IMR-90 (cell line): ENCODE measurements at regions not wholly inside any gene's neighbourhood (a gene's known extent, or its start where the extent isn't known, plus 50 kb on each side); places are given as distances from the start of the nearest gene placed in this dataset.

Experiments used
- ATAC-seq: fragments of 200-7000 bp; cut with Tn5 transposase; 2 replicates; pipeline ENCODE4 v1.9.1; 2020; ENCODE audit warnings: low read depth, mild to moderate bottlenecking, moderate library complexity
- BruUV-seq: library from RNA; stranded (reverse); fragments of 400-500 nt; replicated peaks from 2 replicates; lab custom pipeline; 2021; lab: Mats Ljungman, UMichigan
- CTCF ChIA-PET: fragments of 300-600 bp; formaldehyde crosslinking; extraction: SDS; loops from one replicate; lab custom pipeline; 2021; ENCODE audit warnings: antibody characterized with exemption; lab: Yijun Ruan, JAX
- POLR2A ChIA-PET: fragments of 300-600 bp; sonication (Branson Sonifier 250); formaldehyde crosslinking; loops from one replicate; lab custom pipeline; 2022; ENCODE audit warnings: antibody characterized with exemption; ENCODE audit not compliant: unreplicated experiment; lab: Charles Lee
- DNase-seq: peaks from one replicate; pipeline ENCODE4 v3.0.0; 2013
- H2AFZ ChIP-seq: replicated peaks from 2 replicates; pipeline ENCODE3; 2013; ENCODE audit warnings: low read length, mild to moderate bottlenecking; ENCODE audit not compliant: poor library complexity
- H2AK5ac ChIP-seq: 2 replicates; pipeline ENCODE4 v1.6.1; 2013; ENCODE audit warnings: low read depth, low read length, inconsistent platforms
- H2AK9ac ChIP-seq: replicated peaks from 2 replicates; pipeline ENCODE3; 2013; ENCODE audit warnings: mild to moderate bottlenecking, low read depth, low read length, moderate library complexity; ENCODE audit not compliant: poor library complexity
- H2BK120ac ChIP-seq: 2 replicates; pipeline ENCODE4 v1.6.1; 2013; ENCODE audit warnings: low read depth, low read length, inconsistent platforms
- H2BK15ac ChIP-seq: 3 replicates; pipeline ENCODE4 v1.6.1; 2013; ENCODE audit warnings: low read depth, low read length, inconsistent platforms
- H2BK20ac ChIP-seq: 2 replicates; pipeline ENCODE4 v1.6.1; 2013; ENCODE audit warnings: low read depth, mild to moderate bottlenecking, inconsistent platforms, low read length, moderate library complexity
- H2BK5ac ChIP-seq: 2 replicates; pipeline ENCODE4 v1.6.1; 2013; ENCODE audit warnings: mild to moderate bottlenecking, low read depth, low read length, inconsistent platforms; ENCODE audit not compliant: poor library complexity, severe bottlenecking
- H3K14ac ChIP-seq: replicated peaks from 2 replicates; pipeline ENCODE4 v1.6.1; 2013; ENCODE audit warnings: low read depth, low read length, inconsistent platforms
- H3K18ac ChIP-seq: 2 replicates; pipeline ENCODE4 v1.6.1; 2013; ENCODE audit warnings: low read depth, low read length, control low read depth
- H3K23ac ChIP-seq: 2 replicates; pipeline ENCODE4 v1.6.1; 2013; ENCODE audit warnings: low read depth, low read length, inconsistent platforms
- H3K27ac ChIP-seq: 2 replicates; pipeline ENCODE4 v1.5.1; 2013; ENCODE audit warnings: mild to moderate bottlenecking, control low read depth, low read length; ENCODE audit not compliant: insufficient read depth
- H3K27me3 ChIP-seq: 2 replicates; pipeline ENCODE4 v1.6.1; 2013; ENCODE audit warnings: low read length; ENCODE audit not compliant: control insufficient read depth, insufficient read depth
- H3K36me3 ChIP-seq: 2 replicates; pipeline ENCODE4 v1.6.1; 2013; ENCODE audit warnings: low read length, mixed read lengths; ENCODE audit not compliant: control insufficient read depth, insufficient read depth
- H3K4ac ChIP-seq: 2 replicates; pipeline ENCODE4 v1.6.1; 2013; ENCODE audit warnings: low read depth, low read length, inconsistent platforms
- H3K4me1 ChIP-seq: 2 replicates; pipeline ENCODE4 v1.6.1; 2013; ENCODE audit warnings: low read length, mixed read lengths; ENCODE audit not compliant: control insufficient read depth, insufficient read depth
- H3K4me2 ChIP-seq: 2 replicates; pipeline ENCODE4 v1.6.1; 2013; ENCODE audit warnings: low read depth, mild to moderate bottlenecking, control low read depth, low read length, moderate library complexity
- H3K4me3 ChIP-seq: 2 replicates; pipeline ENCODE4 v1.5.1; 2013; ENCODE audit warnings: low read depth, mild to moderate bottlenecking, control low read depth, low read length, moderate library complexity; ENCODE audit not compliant: insufficient read depth
- H3K56ac ChIP-seq: 2 replicates; pipeline ENCODE4 v1.6.1; 2013; ENCODE audit warnings: low read length, inconsistent platforms; ENCODE audit not compliant: insufficient read depth; ENCODE audit errors: extremely low read depth
- H3K79me1 ChIP-seq, 2 experiments: 2 replicates each; pipeline ENCODE4 v1.6.1; 2013; ENCODE audit warnings: low read length in 2 of 2, inconsistent platforms in 1 of 2, low read depth in 1 of 2
- H3K9ac ChIP-seq: 2 replicates; pipeline ENCODE4 v1.6.1; 2013; ENCODE audit warnings: low read depth, low read length, control low read depth
- H3K9me1 ChIP-seq: 2 replicates; pipeline ENCODE4 v1.6.1; 2013; ENCODE audit warnings: low read length, inconsistent platforms; ENCODE audit not compliant: insufficient read depth
- H3K9me3 ChIP-seq: 2 replicates; pipeline ENCODE4 v1.6.1; 2013; ENCODE audit warnings: low read length; ENCODE audit not compliant: control insufficient read depth, insufficient read depth
- H4K20me1 ChIP-seq: 2 replicates; pipeline ENCODE4 v1.6.1; 2013; ENCODE audit warnings: low read length, inconsistent platforms; ENCODE audit not compliant: insufficient read depth
- H4K5ac ChIP-seq: 2 replicates; pipeline ENCODE4 v1.6.1; 2013; ENCODE audit warnings: mild to moderate bottlenecking, low read depth, low read length, control low read depth
- H4K8ac ChIP-seq, 2 experiments: 2 replicates each; pipeline ENCODE4 v1.6.1; 2013; ENCODE audit warnings: low read depth in 2 of 2, low read length in 2 of 2, control low read depth in 1 of 2, inconsistent platforms in 1 of 2
- H4K91ac ChIP-seq: 2 replicates; pipeline ENCODE4 v1.6.1; 2013; ENCODE audit warnings: low read depth, low read length, inconsistent platforms; ENCODE audit not compliant: insufficient read depth
- BHLHE40 ChIP-seq: fragments of 150-350 bp; IDR thresholded peaks from 2 replicates; pipeline ENCODE4 v1.6.1; 2016; ENCODE audit warnings: mild to moderate bottlenecking, low read depth, low read length
- CEBPB ChIP-seq: IDR thresholded peaks from 2 replicates; pipeline ENCODE4 v1.6.1; 2012; ENCODE audit warnings: low read depth, low read length, improper control_type of control experiment
- CHD1 ChIP-seq: IDR thresholded peaks from 2 replicates; pipeline ENCODE4 v1.6.1; 2012; ENCODE audit warnings: low read depth, low read length, improper control_type of control experiment
- CTCF ChIP-seq: conservative IDR thresholded peaks from 2 replicates; pipeline ENCODE4 v1.5.1; 2012; ENCODE audit warnings: mild to moderate bottlenecking, low read depth, low read length, improper control_type of control experiment
- ELK1 ChIP-seq: fragments of 150-350 bp; IDR thresholded peaks from 2 replicates; pipeline ENCODE4 v1.6.1; 2016; ENCODE audit warnings: low read depth, mild to moderate bottlenecking, low read length, moderate library complexity, borderline replicate concordance
- FOS ChIP-seq: fragments of 150-350 bp; IDR thresholded peaks from 2 replicates; pipeline ENCODE4 v1.6.1; 2016; ENCODE audit warnings: low read depth, low read length
- MAFK ChIP-seq: IDR thresholded peaks from 2 replicates; pipeline ENCODE4 v1.6.1; 2012; ENCODE audit warnings: low read depth, low read length, improper control_type of control experiment
- MAZ ChIP-seq: IDR thresholded peaks from 2 replicates; pipeline ENCODE4 v1.6.1; 2012; ENCODE audit warnings: low read depth, mild to moderate bottlenecking, low read length, improper control_type of control experiment, moderate library complexity, borderline replicate concordance
- MXI1 ChIP-seq: IDR thresholded peaks from 2 replicates; pipeline ENCODE4 v1.6.1; 2012; ENCODE audit warnings: low read depth, mild to moderate bottlenecking, low read length, moderate library complexity, borderline replicate concordance
- NFE2L2 ChIP-seq: fragments of 150-350 bp; IDR thresholded peaks from 2 replicates; pipeline ENCODE4 v1.6.1; 2016; ENCODE audit warnings: low read depth, mild to moderate bottlenecking, low read length
- POLR2A ChIP-seq: IDR thresholded peaks from 2 replicates; pipeline ENCODE4 v1.6.1; 2012; ENCODE audit warnings: mild to moderate bottlenecking, low read depth, low read length
- RAD21 ChIP-seq: IDR thresholded peaks from 2 replicates; pipeline ENCODE4 v1.6.1; 2012; ENCODE audit warnings: low read length, improper control_type of control experiment
- RCOR1 ChIP-seq: IDR thresholded peaks from 2 replicates; pipeline ENCODE4 v1.6.1; 2012; ENCODE audit warnings: mild to moderate bottlenecking, low read length, improper control_type of control experiment; ENCODE audit not compliant: insufficient replicate concordance
- RFX5 ChIP-seq: IDR thresholded peaks from 2 replicates; pipeline ENCODE4 v1.8.0; 2012; ENCODE audit warnings: low read depth, mild to moderate bottlenecking, low read length, moderate library complexity
- SMC3 ChIP-seq: fragments of 150-350 bp; IDR thresholded peaks from 2 replicates; pipeline ENCODE4 v1.6.1; 2016; ENCODE audit warnings: low read depth, mild to moderate bottlenecking, antibody characterized with exemption, low read length, moderate library complexity
- USF2 ChIP-seq: fragments of 150-350 bp; IDR thresholded peaks from 2 replicates; pipeline ENCODE4 v1.6.1; 2017; ENCODE audit warnings: mild to moderate bottlenecking, antibody characterized with exemption, low read length, low read depth
- WGBS, 2 experiments: methylation state at CpG; one replicate each; pipeline versions ENCODE4 v1.1.5 to v1.1.7; 2013; ENCODE audit warnings: missing lambda C conversion rate in 2 of 2; ENCODE audit not compliant: insufficient read length in 1 of 2; ENCODE audit errors: extremely low coverage in 2 of 2; 5-methylcytosine and 5-hydroxymethylcytosine counted together
- dilution Hi-C: fragments of 300-500 bp; cut with HindIII; formaldehyde crosslinking; loops from one replicate; pipeline ENCODE4 v1.14.3; 2018; ENCODE audit warnings: low sequenced_read_pairs; ENCODE audit not compliant: unreplicated experiment
- in situ Hi-C: fragments of 300-500 bp; cut with MboI; formaldehyde crosslinking; loops from 3 replicates; pipeline ENCODE4 v1.14.3; 2019; ENCODE audit warnings: low sequenced_read_pairs, inconsistent platforms, mixed read lengths
- intact Hi-C: fragments of 100-400 bp; cut with micrococcal nuclease; formaldehyde crosslinking; loops from 2 replicates; pipeline ENCODE4 v1.10.0; 2022

DNA sequence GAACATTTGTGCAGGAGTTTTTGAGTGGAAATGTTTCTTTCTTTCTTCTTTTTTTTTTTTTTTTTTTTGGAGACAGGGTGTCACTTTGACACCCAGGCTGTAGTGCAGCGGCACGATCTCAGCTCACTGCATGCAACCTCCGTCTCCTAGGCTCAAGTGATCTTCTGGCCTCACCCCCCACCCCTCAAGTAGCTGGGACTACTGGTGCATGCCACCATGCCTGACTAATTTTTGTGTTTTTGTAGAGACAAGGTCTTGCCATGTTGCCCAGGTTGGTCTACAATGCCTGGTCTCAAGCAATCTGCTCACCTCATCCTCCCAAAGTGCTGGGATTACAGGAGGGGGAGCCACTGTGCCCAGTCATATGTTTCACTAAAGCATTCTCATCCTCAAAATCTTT, 69.2 kb upstream of the BCAT1 start:
- Histone ChIP-seq H4K8ac (no peak overlapping the region), H2AFZ (no peak overlapping the region), H4K20me1 (no peaks in the 10 kb centered on the region), H4K91ac (no peak overlapping the region), H3K79me1 (no peaks in the 10 kb centered on the region), H3K23ac (no peak overlapping the region), H3K9ac (no peak overlapping the region), H2BK15ac (no peak overlapping the region), H3K9me3 (peaks cover 5% of the 10 kb centered on the region), H2AK5ac (no peak overlapping the region), H3K18ac (no peak overlapping the region), H3K4me1 (no peaks in the 10 kb centered on the region), H3K36me3 (no peaks in the 10 kb centered on the region), H2BK5ac (no peak overlapping the region), H2BK120ac (no peak overlapping the region), H3K56ac (no peak overlapping the region), H3K27ac (no peak overlapping the region), H4K5ac (no peak overlapping the region), H2AK9ac (no peak overlapping the region), H3K4me3 (no peak overlapping the region), H3K4me2 (no peak overlapping the region), H3K27me3 (no peaks in the 10 kb centered on the region), H2BK20ac (no peak overlapping the region), H3K9me1 (peaks cover 3% of the 10 kb centered on the region; the same call in 1 of the 2 replicates), H3K14ac (no peak overlapping the region), H3K4ac (no peak overlapping the region)
- no CpG with 5 or more reads among the region's 3 CpGs for WGBS, 2 experiments
- intact Hi-C loops (no loop called here), dilution Hi-C loops (no loop called here), in situ Hi-C loops (no loop called here)
- TF ChIP-seq MXI1 (no peak), USF2 (no peak), BHLHE40 (no peak), ELK1 (no peak), CEBPB (no peak), NFE2L2 (no peak), CHD1 (no peak), RCOR1 (no peak), MAFK (no peak), FOS (no peak), SMC3 (no peak), MAZ (no peak), RAD21 (no peak), RFX5 (no peak), CTCF (no peak), POLR2A (no peak)
- ATAC-seq (no peak), DNase-seq (no peak)
- ChIA-PET CTCF (no interaction called here), POLR2A (no interaction called here)
- BruUV-seq, result no TSS peak
